ENCODE measurements at regions not wholly inside any gene's neighbourhood (a gene's known extent, or its start where the extent isn't known, plus 50 kb on each side); places are given as distances from the start of the nearest gene placed in this dataset.

- no peak for DNase-seq
Observed at GRCh38 chr11:122165607-122166371, 49.8 kb upstream of the BLID start.

Measured in 8988T (cell line).